EH (cell line): ENCODE measurements at regions not wholly inside any gene's neighbourhood (a gene's known extent, or its start where the extent isn't known, plus 50 kb on each side); places are given as distances from the start of the nearest gene placed in this dataset.

ENCODE experiments used
- DNase-seq: peaks from one replicate; pipeline ENCODE4 v3.0.0-alpha.2; 2015; ENCODE audit warnings: low read depth

- no peak for DNase-seq
Observed at GRCh38 chr17:62913991-62914570, 52.0 kb upstream of the TANC2 start.

- no peak for DNase-seq
Observed at GRCh38 chr17:62912363-62912762, 53.7 kb upstream of the TANC2 start.

GRCh38 chr17:62911114-62911513, 54.9 kb upstream of the TANC2 start:
- no peak for DNase-seq

GRCh38 chr17:62910277-62910676, 55.8 kb upstream of the TANC2 start:
- DNase-seq: no peak

- DNase-seq: no peak
Observed at GRCh38 chr17:62907961-62908360, 58.1 kb upstream of the TANC2 start.

GRCh38 chr17:62906881-62907280, 59.2 kb upstream of the TANC2 start:
- DNase-seq: no peak

- DNase-seq: no peak
Observed at GRCh38 chr17:62905233-62905632, 60.8 kb upstream of the TANC2 start.

- no peak for DNase-seq
Observed at GRCh38 chr17:62902531-62903220, 63.4 kb upstream of the TANC2 start.

GRCh38 chr17:62901544-62901943, 64.5 kb upstream of the TANC2 start:
- no peak for DNase-seq

- DNase-seq: no peak
Observed at GRCh38 chr17:62900096-62900495, 65.9 kb upstream of the TANC2 start.

- no peak for DNase-seq
Observed at GRCh38 chr17:62899361-62899760, 66.7 kb upstream of the TANC2 start.

GRCh38 chr17:62898239-62898864, 67.7 kb upstream of the TANC2 start:
- peak; percentile 72 for DNase-seq

GRCh38 chr17:62897706-62898105, 68.3 kb upstream of the TANC2 start:
- no peak for DNase-seq

GRCh38 chr17:62895320-62896301, 70.4 kb upstream of the TANC2 start:
- DNase-seq: peak; percentile 63

GRCh38 chr17:62892870-62893338, 73.1 kb upstream of the TANC2 start:
- DNase-seq: peak; percentile 78

GRCh38 chr17:62892061-62892675, 73.9 kb upstream of the TANC2 start:
- DNase-seq: no peak

- DNase-seq: no peak
Observed at GRCh38 chr17:62891659-62892058, 74.4 kb upstream of the TANC2 start.

GRCh38 chr17:62888765-62889164, 77.3 kb upstream of the TANC2 start:
- no peak for DNase-seq

GRCh38 chr17:62888148-62888547, 77.9 kb upstream of the TANC2 start:
- no peak for DNase-seq

- no peak for DNase-seq
Observed at GRCh38 chr17:62887437-62887836, 78.6 kb upstream of the TANC2 start.

- no peak for DNase-seq
Observed at GRCh38 chr17:62884781-62885180, 76.7 kb upstream of the MARCHF10 start.

- DNase-seq: peak; percentile 42
Observed at GRCh38 chr17:62882878-62883277, 74.8 kb upstream of the MARCHF10 start.
